DOHH2 (cell line): ENCODE measurements at regions not wholly inside any gene's neighbourhood (a gene's known extent, or its start where the extent isn't known, plus 50 kb on each side); places are given as distances from the start of the nearest gene placed in this dataset.

Experiments used
- H3F3A ChIP-seq: fragments of 200-600 bp; sonication (generic), shearing (Covaris generic); 2 replicates; pipeline ENCODE4 v1.6.0; 2016; ENCODE audit warnings: antibody characterized with exemption, mild to moderate bottlenecking; ENCODE audit not compliant: control insufficient read depth, insufficient read depth
- H3K27ac ChIP-seq: fragments of 200-600 bp; sonication (generic); 2 replicates; pipeline ENCODE4 v1.5.1; 2014; ENCODE audit warnings: low read depth, mild to moderate bottlenecking, low read length, moderate library complexity
- H3K27me3 ChIP-seq: fragments of 200-600 bp; sonication (generic); 2 replicates; pipeline ENCODE4 v1.6.1; 2014; ENCODE audit warnings: mild to moderate bottlenecking, low read length, mixed read lengths; ENCODE audit not compliant: control insufficient read depth
- H3K36me3 ChIP-seq: fragments of 200-600 bp; sonication (generic); 2 replicates; pipeline ENCODE4 v1.6.1; 2014; ENCODE audit warnings: mild to moderate bottlenecking, low read length, moderate library complexity, mixed read lengths; ENCODE audit not compliant: control insufficient read depth
- H3K4me1 ChIP-seq: fragments of 200-600 bp; sonication (generic); 2 replicates; pipeline ENCODE4 v1.6.1; 2014; ENCODE audit warnings: mild to moderate bottlenecking, low read length, mixed read lengths; ENCODE audit not compliant: control insufficient read depth
- H3K4me2 ChIP-seq: fragments of 200-600 bp; sonication (generic); 2 replicates; pipeline ENCODE4 v1.6.0; 2014; ENCODE audit warnings: mild to moderate bottlenecking, low read length, moderate library complexity
- H3K4me3 ChIP-seq: fragments of 200-600 bp; sonication (generic); 2 replicates; pipeline ENCODE4 v1.5.1; 2014; ENCODE audit warnings: mild to moderate bottlenecking, low read length, mixed read lengths
- H3K79me2 ChIP-seq: fragments of 200-600 bp; sonication (generic); 2 replicates; pipeline ENCODE4 v1.6.1; 2014; ENCODE audit warnings: mild to moderate bottlenecking, low read length, mixed read lengths; ENCODE audit not compliant: control insufficient read depth
- H3K9me2 ChIP-seq: fragments of 200-600 bp; sonication (generic); replicated peaks from 2 replicates; pipeline ENCODE4 v1.6.1; 2014; ENCODE audit warnings: mild to moderate bottlenecking, low read length, mixed read lengths; ENCODE audit not compliant: control insufficient read depth
- H3K9me3 ChIP-seq: fragments of 200-600 bp; sonication (generic); 2 replicates; pipeline ENCODE4 v1.6.1; 2014; ENCODE audit warnings: antibody characterized with exemption, low read length, mixed read lengths; ENCODE audit not compliant: control insufficient read depth, insufficient read depth
- H4K20me1 ChIP-seq: fragments of 200-600 bp; sonication (generic); 2 replicates; pipeline ENCODE4 v1.6.0; 2014; ENCODE audit warnings: low read depth, mild to moderate bottlenecking, antibody characterized with exemption, low read length, moderate library complexity; ENCODE audit not compliant: control insufficient read depth, insufficient read depth
- EZH2phosphoT487 ChIP-seq: fragments of 200-600 bp; sonication (generic); IDR thresholded peaks from 2 replicates; pipeline ENCODE4 v1.6.1; 2017; ENCODE audit warnings: borderline replicate concordance, mild to moderate bottlenecking, antibody characterized with exemption, low read length, moderate library complexity, mixed read lengths
- TF ChIP-seq, protein P1 (sequence below): fragments of 200-600 bp; sonication (generic); IDR thresholded peaks from one replicate; pipeline ENCODE4 v1.5.1; 2014; ENCODE audit warnings: antibody characterized with exemption, mild to moderate bottlenecking, low read depth, low read length; ENCODE audit not compliant: poor library complexity, severe bottlenecking

DNA sequence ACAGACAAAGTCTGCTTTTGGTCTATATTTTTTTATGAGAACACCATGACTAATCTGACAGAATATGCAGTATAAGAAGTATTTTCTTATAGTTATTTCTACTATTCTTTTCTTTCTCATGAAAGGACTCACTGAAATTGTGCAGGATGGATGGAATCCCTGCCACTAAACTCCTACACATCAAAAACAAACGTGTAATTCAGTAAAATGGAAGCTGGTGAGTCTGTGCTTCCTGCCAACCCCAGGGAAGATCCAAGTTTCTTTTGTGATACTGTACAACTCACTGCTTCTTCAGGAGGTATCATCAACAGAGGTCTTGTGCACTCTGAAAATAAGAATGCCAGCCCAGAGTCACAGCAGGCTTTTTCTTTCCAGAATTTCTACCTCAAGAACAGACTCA lies 241.2 kb downstream of the MRPL39 start:
- Histone ChIP-seq H3F3A (no peaks in the 10 kb centered on the region), H3K9me2 (no peaks in the 10 kb centered on the region), H3K4me1 (no peaks in the 10 kb centered on the region), H3K79me2 (no peaks in the 10 kb centered on the region), H3K9me3 (no peaks in the 10 kb centered on the region), H3K4me3 (no peak overlapping the region), H3K4me2 (no peak overlapping the region), H3K27me3 (no peaks in the 10 kb centered on the region), H3K27ac (no peak overlapping the region), H4K20me1 (no peaks in the 10 kb centered on the region), H3K36me3 (no peaks in the 10 kb centered on the region)
- TF ChIP-seq EZH2phosphoT487: no peak
- TF ChIP-seq, protein P1, sequence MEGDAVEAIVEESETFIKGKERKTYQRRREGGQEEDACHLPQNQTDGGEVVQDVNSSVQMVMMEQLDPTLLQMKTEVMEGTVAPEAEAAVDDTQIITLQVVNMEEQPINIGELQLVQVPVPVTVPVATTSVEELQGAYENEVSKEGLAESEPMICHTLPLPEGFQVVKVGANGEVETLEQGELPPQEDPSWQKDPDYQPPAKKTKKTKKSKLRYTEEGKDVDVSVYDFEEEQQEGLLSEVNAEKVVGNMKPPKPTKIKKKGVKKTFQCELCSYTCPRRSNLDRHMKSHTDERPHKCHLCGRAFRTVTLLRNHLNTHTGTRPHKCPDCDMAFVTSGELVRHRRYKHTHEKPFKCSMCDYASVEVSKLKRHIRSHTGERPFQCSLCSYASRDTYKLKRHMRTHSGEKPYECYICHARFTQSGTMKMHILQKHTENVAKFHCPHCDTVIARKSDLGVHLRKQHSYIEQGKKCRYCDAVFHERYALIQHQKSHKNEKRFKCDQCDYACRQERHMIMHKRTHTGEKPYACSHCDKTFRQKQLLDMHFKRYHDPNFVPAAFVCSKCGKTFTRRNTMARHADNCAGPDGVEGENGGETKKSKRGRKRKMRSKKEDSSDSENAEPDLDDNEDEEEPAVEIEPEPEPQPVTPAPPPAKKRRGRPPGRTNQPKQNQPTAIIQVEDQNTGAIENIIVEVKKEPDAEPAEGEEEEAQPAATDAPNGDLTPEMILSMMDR: no peak

- TF ChIP-seq, protein P1: no peak
- no peak for TF ChIP-seq EZH2phosphoT487
- Histone ChIP-seq H3K4me2 (no peak overlapping the region), H3K9me2 (no peaks in the 10 kb centered on the region), H3K9me3 (no peaks in the 10 kb centered on the region), H3K27me3 (no peaks in the 10 kb centered on the region), H4K20me1 (no peaks in the 10 kb centered on the region), H3F3A (no peaks in the 10 kb centered on the region), H3K36me3 (no peaks in the 10 kb centered on the region), H3K4me1 (no peaks in the 10 kb centered on the region), H3K79me2 (no peaks in the 10 kb centered on the region), H3K4me3 (no peak overlapping the region), H3K27ac (no peak overlapping the region)
These were observed 244.7 kb downstream of the MRPL39 start for GRCh38 chr21:25362375-25363267.

GRCh38 chr21:25361765-25362164 lies 245.5 kb downstream of the MRPL39 start:
- Histone ChIP-seq H3F3A (no peaks in the 10 kb centered on the region), H3K36me3 (no peaks in the 10 kb centered on the region), H3K9me2 (no peaks in the 10 kb centered on the region), H3K4me3 (no peak overlapping the region), H3K9me3 (no peaks in the 10 kb centered on the region), H4K20me1 (no peaks in the 10 kb centered on the region), H3K79me2 (no peaks in the 10 kb centered on the region), H3K4me2 (no peak overlapping the region), H3K27me3 (no peaks in the 10 kb centered on the region), H3K27ac (no peak overlapping the region), H3K4me1 (no peaks in the 10 kb centered on the region)
- TF ChIP-seq EZH2phosphoT487: no peak
- TF ChIP-seq, protein P1: no peak
